OCI-LY7 (cell line): ENCODE measurements at regions not wholly inside any gene's neighbourhood (a gene's known extent, or its start where the extent isn't known, plus 50 kb on each side); places are given as distances from the start of the nearest gene placed in this dataset.

Experiments used
- CTCF ChIP-seq: fragments of 200-600 bp; sonication (generic); conservative IDR thresholded peaks from 2 replicates; pipeline ENCODE4 v1.5.1; 2014; ENCODE audit warnings: mild to moderate bottlenecking, antibody characterized with exemption, low read length, moderate library complexity, mixed read lengths
- EZH2phosphoT487 ChIP-seq: fragments of 200-600 bp; sonication (generic); IDR thresholded peaks from 2 replicates; pipeline ENCODE4 v1.6.1; 2018; ENCODE audit warnings: low read depth, borderline replicate concordance, mild to moderate bottlenecking, mixed run types, antibody characterized with exemption, low read length, moderate library complexity, mixed read lengths

GRCh38 chr3:106425026-106425425 lies 556.2 kb upstream of the CBLB start:
- TF ChIP-seq CTCF, result no peak
- TF ChIP-seq EZH2phosphoT487, result no peak
